Stimulated activated CD4-positive, alpha-beta T cell treated with anti-CD3 and anti-CD28 coated beads, TNF-alpha, amount 100 ng/mL, for 48 hours (primary cell): ENCODE measurements at regions not wholly inside any gene's neighbourhood (a gene's known extent, or its start where the extent isn't known, plus 50 kb on each side); places are given as distances from the start of the nearest gene placed in this dataset.

Source experiments
- DNase-seq, 3 donors: peaks; one replicate each; pipeline ENCODE4 v3.0.0-alpha.2; 2020; ENCODE audit warnings: low read depth in 3 of 3

DNA sequence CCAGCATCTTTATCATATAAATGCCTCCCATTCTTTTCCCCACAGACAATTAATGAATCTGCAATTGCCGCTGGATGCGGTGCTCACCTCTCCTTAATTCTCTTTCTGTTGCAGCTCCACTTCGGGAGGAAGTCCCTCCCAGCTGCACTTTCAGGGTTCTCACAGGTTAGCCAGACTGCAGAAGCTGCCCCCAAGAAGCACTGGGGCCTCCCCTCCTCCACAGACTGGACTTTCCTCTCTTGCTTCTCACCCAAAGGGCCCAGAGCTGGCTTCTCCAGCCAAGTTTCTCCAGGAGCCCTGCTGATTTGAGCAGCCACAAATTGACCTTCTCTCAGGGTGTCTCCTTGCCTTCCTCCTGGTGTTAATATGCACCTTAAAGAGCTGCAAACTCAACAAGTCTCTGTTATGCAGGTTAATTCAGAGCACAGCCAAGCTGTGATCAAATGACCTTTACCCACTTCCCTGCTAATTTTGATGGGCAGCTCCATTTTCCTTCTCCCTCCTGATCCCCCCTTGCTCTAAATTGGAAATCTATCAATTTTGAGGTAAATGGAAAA, 298.9 kb downstream of the BUD13 start:
- no peak for DNase-seq

DNA sequence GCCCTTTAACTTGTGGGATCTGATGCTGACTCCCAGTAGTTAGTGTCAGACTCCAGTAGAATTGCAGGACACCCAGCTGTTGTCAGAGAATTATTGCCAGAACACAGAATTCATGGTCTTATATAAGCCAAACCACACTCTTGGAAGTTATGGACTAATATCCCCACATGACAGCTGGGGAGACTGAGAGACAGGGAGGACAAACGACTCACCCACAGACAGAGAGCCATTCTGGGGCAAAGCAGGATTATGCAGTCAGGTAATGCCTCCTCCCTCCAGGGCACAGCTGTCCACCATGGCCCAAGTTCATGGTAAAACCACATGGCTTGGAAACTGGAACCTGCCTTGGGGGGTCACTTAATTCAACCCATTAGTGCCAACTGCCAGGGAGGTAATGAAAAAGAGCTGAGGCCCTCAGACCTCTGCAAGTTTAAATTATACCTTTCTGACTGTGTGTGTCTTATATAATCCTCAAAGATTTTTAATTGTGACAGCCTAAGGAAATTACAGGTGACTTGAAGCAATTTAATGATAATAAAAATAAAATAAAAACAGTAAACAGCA, 299.5 kb downstream of the BUD13 start:
- no peak for DNase-seq

DNA sequence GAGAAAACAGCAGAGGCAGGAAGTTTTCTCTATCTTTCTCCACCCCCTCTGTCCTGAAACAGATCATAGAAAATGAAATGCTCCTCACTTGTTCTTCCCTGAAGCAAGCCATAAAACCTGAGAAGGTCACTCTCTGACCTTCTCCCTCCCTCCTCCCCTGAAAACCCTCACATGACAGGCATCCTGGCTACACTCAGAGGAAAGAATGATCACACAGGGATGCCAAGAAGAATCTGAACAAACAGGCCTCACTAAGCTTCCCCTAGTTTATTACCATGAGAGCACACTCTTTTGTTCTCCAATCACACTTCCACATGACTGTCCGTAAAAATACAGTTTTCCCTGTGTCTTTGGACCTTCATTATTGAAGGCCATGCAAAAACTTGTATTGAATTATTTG, 300.1 kb downstream of the BUD13 start:
- DNase-seq: no peak

DNA sequence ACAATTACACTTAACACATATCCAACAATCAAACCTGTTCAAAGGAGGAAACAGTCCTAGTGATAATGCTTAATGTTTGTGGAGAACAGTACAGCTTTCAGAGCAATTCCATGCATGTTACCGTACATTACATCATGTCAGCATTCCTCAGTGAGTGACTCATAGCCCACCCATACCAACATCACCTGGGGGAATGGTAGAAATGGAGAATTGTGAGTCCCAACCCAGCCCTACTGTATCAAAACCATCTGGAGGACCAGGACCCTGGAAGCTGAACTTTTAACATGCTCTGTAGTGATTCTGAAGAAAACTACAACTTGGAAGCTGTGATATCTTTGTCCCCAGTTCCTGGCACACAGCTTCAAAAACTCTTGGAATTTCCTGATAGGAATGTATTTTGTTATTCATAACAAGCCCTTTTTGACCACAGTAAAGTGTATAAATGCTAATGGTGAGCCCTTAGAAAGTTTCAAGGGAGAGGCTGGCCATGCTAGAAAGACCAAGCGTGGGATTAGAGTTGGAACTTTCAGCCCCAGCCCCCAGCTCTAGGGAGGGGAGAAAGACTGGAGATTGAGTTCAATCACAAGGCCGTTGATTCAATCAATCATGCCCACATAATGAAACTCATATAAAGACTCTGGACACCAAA, 301.1 kb downstream of the BUD13 start:
- no peak for DNase-seq

DNA sequence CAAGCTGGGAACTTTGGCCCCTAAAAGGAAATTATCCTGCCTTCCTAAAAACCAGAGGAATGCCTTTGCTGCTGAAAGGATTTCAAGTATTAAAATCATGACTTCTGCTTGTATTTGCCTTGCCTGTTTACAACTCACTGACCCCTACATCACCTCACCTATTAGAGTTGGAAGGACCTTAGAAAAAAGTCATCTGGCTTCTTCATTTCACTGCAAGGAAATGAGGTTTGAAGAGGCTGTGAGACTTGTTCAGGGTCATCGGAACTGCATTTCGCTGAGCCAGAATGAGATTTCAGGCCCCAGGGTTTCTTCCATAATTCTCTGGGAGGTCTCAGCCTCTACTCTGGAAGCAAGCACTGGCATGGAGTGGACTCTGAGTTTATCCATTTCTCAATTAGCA, 304.1 kb downstream of the BUD13 start:
- no peak for DNase-seq

DNA sequence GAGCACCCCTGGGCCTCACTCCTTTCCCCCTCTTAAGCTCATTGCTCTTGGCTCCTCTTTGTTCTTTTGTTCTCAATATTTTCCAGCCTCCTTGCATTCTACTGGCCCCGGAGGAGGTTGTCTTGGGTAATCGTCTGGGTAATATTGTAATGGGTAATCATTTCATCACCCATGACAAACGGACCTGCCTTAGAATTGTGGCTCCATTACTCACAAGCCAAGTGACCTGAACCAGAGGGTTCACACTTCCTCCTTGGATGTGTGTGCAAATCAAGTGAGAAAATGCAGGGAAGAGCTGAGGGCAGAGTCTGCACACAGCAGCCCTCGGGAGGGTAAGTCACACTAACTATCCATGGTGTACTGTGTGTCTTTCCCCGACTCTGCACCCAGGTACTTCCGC, 305.0 kb downstream of the BUD13 start:
- no peak for DNase-seq

DNA sequence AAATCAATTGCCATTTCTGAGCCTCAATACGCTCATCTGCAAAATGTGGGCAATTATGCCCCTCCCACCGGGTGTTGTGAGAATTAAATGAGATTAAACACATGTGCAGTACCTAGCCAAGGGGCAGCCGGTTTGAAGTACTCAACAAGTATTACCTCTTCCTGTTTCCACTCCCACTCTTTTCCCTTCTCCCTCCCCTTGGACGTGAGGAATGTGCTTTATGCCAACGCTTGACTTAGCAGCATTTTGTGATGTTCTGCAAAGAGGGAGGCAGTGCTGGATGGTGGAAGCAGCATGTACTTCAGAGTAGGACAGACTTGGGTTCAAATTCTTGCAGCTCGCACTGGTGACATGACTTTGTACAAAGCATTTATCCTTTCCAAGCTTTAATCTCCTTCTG, 306.0 kb downstream of the BUD13 start:
- no peak for DNase-seq

DNA sequence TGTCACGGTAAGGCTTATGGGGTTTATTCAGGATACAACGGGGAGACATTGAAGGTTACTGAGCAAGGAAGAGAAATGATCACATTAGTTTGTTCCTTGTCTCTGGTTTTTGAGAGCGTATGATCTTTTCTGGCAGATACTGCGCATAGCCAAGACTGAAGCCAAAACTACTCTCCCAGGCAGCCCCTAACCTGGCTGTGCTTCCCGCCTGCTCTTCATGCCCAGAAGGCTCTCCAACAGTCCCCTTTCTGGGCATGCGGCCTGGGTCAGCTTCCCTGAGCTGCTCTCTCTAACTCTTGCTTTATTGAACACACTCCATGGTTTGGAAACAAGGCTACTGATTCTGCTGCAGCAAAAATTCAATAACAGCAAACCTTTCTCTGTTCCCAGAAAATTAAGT, 306.6 kb downstream of the BUD13 start:
- no peak for DNase-seq

DNA sequence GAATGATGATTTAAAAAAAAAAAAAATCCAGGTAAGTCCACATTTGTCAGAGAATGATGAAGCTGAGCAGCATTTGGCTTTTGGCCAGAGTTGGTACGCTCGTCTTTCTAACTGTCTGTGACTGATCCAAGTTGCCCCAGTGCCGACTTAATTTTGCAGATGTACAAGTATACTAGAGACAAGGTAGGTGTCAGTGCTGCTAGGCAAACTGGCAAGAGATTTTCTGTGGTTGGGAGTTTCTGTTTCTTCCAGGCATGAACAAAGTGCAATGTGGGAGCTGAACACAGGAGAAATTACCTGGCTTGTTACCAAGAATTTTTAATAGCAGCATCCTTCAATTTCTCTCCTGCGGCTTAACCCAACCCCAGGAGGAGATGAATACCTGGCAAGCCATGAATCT, 307.7 kb downstream of the BUD13 start:
- DNase-seq: no peak

DNA sequence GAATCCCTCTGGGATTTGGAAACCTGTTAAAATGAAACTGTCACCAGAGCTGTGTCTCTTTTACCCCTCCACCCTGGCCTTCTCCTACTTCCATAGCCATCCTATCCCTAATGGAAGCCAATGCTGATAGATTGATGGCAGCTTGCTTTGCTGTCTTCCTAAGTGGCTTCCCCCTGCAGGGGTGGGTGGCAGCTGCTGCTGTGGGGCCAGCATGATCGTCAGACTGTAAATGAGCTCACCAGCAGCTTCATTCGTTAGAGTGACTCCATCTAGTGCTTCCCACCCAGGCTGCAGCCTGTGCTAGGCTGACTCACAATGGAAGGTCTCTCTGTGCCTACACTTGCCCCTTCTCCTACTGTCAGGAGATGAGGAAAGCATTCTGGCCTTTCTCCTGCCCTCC, 311.0 kb downstream of the BUD13 start:
- no peak for DNase-seq

DNA sequence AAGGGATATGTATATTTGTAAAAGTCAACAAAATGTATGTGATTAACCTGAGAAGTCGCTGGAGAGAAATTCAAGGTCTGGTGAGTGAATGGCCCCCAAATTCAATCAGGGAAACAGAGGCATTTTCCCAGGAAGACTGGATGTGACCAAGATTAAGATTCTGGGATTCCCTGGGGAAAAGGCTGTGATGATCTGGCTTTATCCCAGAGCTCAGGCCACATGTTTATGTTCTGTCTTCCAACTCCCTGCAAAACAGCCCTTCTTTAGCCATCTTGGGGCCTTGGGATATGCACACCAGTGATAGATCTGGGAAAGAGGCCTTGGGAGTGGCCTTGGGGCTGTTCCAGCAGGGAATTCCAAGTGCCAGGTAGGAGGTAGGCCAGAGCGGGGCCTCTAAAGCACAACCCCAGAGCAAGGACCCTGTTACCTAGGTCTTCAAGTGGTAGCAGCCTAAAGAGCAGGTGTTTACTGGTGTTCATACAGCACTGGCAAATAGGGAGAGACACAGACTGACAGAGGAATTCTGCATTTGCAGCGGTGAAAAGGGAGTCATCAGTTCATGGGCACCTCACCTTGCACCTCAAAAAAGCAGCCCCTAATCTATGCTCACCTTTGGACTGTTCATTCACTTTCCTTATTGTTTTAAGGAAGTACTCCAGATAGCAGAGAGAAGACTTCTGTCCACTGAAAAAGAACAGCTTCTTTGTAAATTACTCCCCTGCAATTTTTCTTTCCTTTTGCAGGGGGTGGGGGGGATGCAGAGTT, 312.4 kb downstream of the BUD13 start:
- no peak for DNase-seq

DNA sequence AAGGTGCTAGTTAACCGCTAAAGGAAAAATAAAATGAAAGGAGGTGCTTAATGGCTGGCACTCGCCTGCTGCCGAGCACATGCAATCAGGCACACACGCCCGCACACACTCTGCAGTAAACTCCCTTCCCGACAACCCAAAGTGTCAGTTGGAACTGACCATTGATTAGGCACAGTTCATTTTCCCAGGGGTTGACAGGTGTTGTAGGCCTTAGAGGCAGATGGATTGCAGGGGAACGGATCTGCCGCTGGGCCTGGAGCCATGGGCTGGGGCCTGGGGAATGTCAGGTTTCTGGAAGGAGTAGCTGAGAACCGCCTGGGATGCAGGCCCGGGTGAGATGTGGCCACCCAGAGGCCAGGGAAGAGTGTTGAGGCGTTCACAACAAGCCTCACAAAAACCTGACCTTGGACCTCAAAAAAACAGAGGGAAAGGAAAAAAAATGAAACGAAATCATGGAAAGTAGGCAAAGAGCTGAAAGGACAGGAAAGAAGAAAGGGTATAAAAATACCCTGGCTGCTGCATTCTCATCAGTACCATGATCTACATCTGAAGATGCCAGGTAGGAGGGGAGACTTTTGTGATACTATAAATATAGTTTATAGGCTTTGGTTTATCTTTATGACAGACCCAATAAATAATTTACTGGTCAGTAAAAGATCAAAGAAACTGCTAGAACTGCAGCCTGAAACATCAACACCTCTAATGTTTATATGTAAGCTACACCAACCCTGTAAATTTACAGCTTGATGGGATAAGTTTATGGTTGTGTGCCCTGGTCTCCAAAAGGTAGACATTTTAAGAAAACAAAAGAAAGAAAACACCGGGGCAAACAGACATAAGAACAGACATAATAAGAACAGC, 313.4 kb downstream of the BUD13 start:
- no peak for DNase-seq

DNA sequence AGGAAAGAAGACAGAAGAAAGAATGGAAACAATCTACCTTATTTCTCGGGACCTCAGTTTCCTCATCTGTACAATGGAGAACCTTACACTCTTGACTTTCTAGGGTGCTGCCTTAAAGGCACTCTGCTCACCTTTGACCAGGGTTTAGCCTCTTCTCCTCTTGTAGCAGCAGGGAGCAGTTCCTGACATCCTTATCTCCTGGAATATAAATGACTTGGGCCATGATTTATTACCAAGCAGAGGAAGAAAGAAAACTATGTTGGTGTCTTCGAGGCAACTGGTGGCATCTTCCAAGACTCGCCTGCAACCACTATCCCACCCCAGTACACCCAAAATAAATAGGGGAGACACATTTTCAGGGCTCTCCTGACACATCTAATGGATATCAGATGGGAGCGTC, 314.2 kb downstream of the BUD13 start:
- DNase-seq: no peak

DNA sequence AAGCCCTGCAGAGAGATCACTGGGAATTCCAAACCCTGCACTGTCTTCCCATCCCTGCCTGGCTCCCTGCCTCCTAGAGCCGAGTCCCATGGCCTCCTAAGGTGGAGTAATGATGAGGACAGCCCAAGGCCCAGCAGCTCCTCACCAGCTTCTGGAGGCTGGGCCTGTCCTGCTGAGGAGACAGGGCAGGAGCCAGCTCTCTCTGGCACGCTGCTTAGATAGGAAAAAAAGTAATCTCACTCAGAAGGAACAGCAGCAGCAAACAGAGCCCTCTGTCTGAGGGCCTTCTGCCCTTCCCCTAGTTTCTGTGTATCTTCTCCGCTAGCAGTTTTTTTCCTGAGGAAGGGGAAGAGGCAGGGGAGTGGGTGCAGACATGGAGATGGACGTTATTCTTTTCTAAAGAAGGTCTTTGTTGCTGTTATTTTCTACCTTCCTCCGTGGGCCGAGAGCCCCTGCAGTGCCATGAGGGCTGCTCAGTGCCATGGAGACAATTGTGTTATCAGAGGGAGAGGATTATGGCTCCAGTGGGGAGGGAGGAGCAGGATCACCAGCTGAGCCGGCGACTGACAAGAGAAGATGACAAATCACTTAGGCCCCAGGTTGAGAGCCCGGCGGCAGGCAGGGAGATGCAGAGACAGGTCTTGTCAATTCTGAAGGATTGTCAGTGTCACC, 315.3 kb downstream of the BUD13 start:
- no peak for DNase-seq

DNA sequence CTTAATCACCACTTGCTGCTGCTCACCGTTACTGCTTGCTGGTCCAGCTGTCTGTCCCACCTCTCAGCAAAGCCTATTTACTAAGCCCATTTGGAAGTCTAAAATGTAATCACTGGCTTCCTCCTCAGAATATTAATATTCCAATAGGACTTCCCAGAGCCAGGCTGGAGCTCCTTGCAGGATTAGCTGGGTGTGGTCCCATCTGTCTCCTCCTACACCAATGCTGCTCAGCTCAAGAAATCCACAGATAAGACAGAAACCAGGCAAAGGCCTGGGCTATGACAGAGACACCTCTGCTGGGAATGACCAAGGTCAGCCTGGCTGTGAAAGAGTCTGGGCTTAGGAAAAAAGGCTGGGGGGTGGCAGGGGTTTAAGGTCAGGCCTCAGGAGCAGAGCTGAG, 317.8 kb downstream of the BUD13 start:
- DNase-seq: no peak

DNA sequence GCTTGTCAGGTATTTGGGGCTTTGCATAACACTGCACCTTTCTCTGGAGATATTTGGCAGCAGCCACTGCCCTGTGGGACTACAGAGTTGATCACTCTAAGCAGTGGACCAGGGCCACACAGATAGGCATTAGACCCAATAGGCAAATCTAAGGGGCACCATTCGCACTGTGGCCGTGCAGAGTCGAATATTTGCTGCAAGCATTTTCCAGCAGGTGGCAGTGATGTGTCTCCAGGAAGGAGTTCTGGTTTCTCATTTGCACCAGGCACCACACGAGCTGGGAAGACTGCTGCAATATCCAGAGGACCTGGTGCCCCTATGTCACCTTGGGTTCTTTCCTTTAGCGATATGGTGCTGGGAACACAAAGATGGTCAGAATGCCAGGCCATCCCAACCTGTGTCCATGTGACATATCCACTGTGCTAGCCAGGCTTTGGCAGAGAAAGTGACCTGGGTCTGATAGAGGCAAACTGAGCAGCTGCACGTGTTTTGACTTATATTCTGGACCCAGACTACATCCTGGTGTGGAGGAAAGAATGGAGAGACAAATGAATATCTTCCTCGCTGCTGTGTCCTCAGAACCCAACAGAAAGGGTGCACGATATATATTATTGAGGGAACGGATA, 318.7 kb downstream of the BUD13 start:
- DNase-seq: peak; percentile 0 to 14 (median 0)

DNA sequence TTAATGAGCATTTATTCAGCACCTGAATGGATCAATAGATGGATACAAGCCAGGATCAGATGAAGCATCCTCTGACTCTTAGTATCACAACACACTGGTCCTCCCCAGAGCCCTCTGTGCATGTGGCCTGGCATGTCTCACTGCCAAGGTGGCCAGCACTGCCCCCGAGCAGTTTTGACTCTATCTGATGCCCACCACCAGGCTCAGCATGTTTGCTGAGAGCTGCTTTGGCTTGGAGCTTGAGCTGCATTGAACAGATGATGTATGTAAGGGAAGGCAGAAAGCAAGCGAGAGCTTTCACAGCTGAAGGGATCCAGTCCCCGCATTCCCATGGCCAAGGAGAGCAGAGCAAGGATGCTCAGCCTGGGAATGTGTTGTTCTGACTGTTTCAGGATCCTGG, 320.3 kb downstream of the BUD13 start:
- no peak for DNase-seq

DNA sequence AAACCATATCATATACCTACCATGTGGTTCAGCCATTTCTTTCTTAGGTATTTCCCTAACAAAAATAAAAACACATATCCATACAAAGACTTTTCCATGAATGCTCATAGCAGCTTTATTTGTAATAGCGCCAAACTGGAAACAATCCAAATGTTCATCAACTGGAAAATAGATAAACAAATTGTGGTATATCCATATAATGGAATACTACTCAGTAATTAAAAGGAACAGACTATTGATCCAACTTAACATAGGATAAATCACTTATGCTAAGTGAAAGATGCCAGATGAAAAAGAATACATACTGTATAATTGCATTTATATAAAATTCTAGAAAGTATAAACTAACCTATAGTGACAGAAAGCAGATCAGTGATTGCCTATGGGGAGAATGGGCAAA, 323.3 kb downstream of the BUD13 start:
- no peak for DNase-seq

DNA sequence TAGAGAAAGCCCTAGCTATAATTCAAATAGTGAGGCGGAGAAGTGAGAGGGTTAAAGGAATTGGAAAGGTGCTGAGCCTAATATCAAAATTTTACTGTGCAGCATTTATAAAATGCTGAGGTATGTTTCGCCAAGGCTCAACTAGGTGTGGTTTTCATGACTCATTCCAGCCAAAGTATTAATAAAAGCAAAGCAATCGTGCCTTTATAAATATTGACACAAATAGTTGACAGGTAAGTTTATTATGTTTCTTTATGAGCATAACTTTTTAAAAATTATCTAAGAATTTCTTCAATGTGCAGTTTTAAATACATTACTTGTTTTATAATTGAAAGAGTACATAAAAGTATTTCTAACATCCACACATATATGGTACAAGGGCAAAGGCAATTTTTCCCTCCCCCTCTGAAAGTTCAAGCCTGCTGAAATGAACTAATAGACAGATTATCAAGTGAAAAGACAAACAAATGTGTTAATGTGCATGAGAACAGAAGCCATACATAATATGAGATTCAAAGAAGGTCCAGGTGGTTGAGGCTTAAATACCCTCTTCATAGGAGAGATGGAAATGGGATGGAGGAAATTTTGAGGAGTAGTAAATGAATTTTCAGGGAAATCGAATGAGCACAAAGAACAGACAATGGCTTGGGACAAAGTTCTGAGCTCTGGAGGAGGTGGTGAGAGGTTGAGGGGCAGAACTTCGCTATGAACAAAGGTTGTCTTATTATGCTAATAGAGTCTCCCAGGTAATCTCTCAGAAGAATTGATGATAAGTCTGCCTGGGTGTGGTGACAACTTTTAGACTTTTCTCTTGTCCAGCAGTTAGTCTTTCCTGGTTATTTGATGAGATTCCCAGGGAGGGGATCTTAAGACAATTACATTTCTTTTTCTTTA, 326.5 kb downstream of the BUD13 start:
- no peak for DNase-seq
